GM10248 (cell line): ENCODE measurements at regions not wholly inside any gene's neighbourhood (a gene's known extent, or its start where the extent isn't known, plus 50 kb on each side); places are given as distances from the start of the nearest gene placed in this dataset.

Source experiments
- CTCF ChIA-PET: fragments of 300-600 bp; sonication (Branson Sonifier 250); formaldehyde crosslinking; extraction: SDS; loops from one replicate; lab custom pipeline; 2021; ENCODE audit warnings: antibody characterized with exemption; lab: Yijun Ruan, JAX
- POLR2A ChIA-PET: fragments of 350-650 bp; sonication (Branson Sonifier 250); formaldehyde crosslinking; extraction: SDS; loops from one replicate; lab custom pipeline; 2020; ENCODE audit warnings: antibody characterized with exemption; lab: Yijun Ruan, JAX
- DNase-seq: peaks from one replicate; pipeline ENCODE4 v3.0.0; 2012; ENCODE audit errors: extremely low spot score
- CTCF ChIP-seq: IDR thresholded peaks from 2 replicates; pipeline ENCODE4 v1.5.1; 2012; ENCODE audit warnings: mild to moderate bottlenecking, low read depth; ENCODE audit errors: extremely low read depth, missing control alignments, control extremely low read depth

GRCh38 chr1:42037161-42037560, 116.0 kb upstream of the GUCA2B start:
- no peak for TF ChIP-seq CTCF
- POLR2A ChIA-PET = no interaction called here
- CTCF ChIA-PET = no interaction called here
- no peak for DNase-seq

GRCh38 chr1:42035830-42036604, 117.2 kb upstream of the GUCA2B start:
- ChIA-PET CTCF (interaction anchor here (1.0 to 1.1 kb wide), 3 partner anchors 9 to 297 kb away, joined by 3 to 7 read pairs (median 3); no protein-coding TSS in a partner anchor), POLR2A (no interaction called here)
- TF ChIP-seq CTCF = no peak
- peak; percentile 99 for DNase-seq

- peak; percentile 68 for TF ChIP-seq CTCF
- CTCF ChIA-PET = interaction anchor here (0.8 to 1.2 kb wide), 6 partner anchors 8 to 297 kb away, joined by 3 to 7 read pairs (median 3); no protein-coding TSS in a partner anchor
- POLR2A ChIA-PET = no interaction called here
- DNase-seq = peak; percentile 89
Observed at GRCh38 chr1:42035205-42035829, 116.6 kb upstream of the HIVEP3 start.

GRCh38 chr1:42034426-42034825, 115.7 kb upstream of the HIVEP3 start:
- CTCF ChIA-PET = interaction anchor here (0.8 to 1.2 kb wide), 5 partner anchors 9 to 296 kb away, joined by 3 read pairs; no protein-coding TSS in a partner anchor
- no peak for TF ChIP-seq CTCF
- DNase-seq = no peak

GRCh38 chr1:42033629-42034028, 114.9 kb upstream of the HIVEP3 start:
- ChIA-PET CTCF (interaction anchor here (1.1 kb wide), 1 partner anchor 16 kb away, joined by 3 read pairs; no protein-coding TSS in a partner anchor), POLR2A (no interaction called here)
- DNase-seq = no peak

More at GRCh38 chr1:42034426-42034825, 115.7 kb upstream of the HIVEP3 start:
- POLR2A ChIA-PET = no interaction called here

More at GRCh38 chr1:42033629-42034028, 114.9 kb upstream of the HIVEP3 start:
- no peak for TF ChIP-seq CTCF
